ENCODE measurements at regions not wholly inside any gene's neighbourhood (a gene's known extent, or its start where the extent isn't known, plus 50 kb on each side); places are given as distances from the start of the nearest gene placed in this dataset.

- TF ChIP-seq, protein P1, sequence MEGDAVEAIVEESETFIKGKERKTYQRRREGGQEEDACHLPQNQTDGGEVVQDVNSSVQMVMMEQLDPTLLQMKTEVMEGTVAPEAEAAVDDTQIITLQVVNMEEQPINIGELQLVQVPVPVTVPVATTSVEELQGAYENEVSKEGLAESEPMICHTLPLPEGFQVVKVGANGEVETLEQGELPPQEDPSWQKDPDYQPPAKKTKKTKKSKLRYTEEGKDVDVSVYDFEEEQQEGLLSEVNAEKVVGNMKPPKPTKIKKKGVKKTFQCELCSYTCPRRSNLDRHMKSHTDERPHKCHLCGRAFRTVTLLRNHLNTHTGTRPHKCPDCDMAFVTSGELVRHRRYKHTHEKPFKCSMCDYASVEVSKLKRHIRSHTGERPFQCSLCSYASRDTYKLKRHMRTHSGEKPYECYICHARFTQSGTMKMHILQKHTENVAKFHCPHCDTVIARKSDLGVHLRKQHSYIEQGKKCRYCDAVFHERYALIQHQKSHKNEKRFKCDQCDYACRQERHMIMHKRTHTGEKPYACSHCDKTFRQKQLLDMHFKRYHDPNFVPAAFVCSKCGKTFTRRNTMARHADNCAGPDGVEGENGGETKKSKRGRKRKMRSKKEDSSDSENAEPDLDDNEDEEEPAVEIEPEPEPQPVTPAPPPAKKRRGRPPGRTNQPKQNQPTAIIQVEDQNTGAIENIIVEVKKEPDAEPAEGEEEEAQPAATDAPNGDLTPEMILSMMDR (IDR thresholded peaks at IDR 0.05): no peak
- TF ChIP-seq POLR2A (IDR thresholded peaks at IDR 0.05) (no peak), EP300 (IDR thresholded peaks at IDR 0.05) (no peak), POLR2AphosphoS5 (IDR thresholded peaks at IDR 0.05) (no peak)
These were observed 275.0 kb upstream of the DYNLRB2 start for GRCh38 chr16:80265624-80266306.
